Transverse colon (tissue), 4 donors: ENCODE measurements at regions not wholly inside any gene's neighbourhood (a gene's known extent, or its start where the extent isn't known, plus 50 kb on each side); places are given as distances from the start of the nearest gene placed in this dataset.

ENCODE experiments used
- DNase-seq: peaks from one replicate; pipeline ENCODE4 v3.0.0-alpha.2; 2019
- H3K27ac ChIP-seq, 4 donors: fragments of 200-600 bp; sonication (generic); 2 replicates each; pipeline ENCODE4 v1.5.1; 2016 to 2018; ENCODE audit warnings: inconsistent platforms in 4 of 4
- H3K27me3 ChIP-seq: fragments of 200-600 bp; sonication (generic); 2 replicates; pipeline ENCODE4 v1.5.1; 2017; ENCODE audit warnings: inconsistent platforms
- H3K36me3 ChIP-seq, 4 donors: fragments of 200-600 bp; sonication (generic); 2 replicates each; pipeline ENCODE4 v1.5.1; 2017 to 2019; ENCODE audit warnings: inconsistent platforms in 4 of 4
- H3K4me1 ChIP-seq, 4 donors: fragments of 200-600 bp; sonication (generic); 2 replicates each; pipeline ENCODE4 v1.5.1; 2017 to 2020; ENCODE audit warnings: inconsistent platforms in 4 of 4
- H3K4me3 ChIP-seq, 4 donors: fragments of 200-600 bp; sonication (generic); 1 replicate in 1 of 4; 2 replicates in 3 of 4; pipeline versions ENCODE4 v1.5.1 to v1.6.1; 2017 to 2019; ENCODE audit warnings: inconsistent platforms in 4 of 4
- H3K9me3 ChIP-seq, 2 donors: fragments of 200-600 bp; sonication (generic); 2 replicates each; pipeline ENCODE4 v1.5.1; 2017 to 2019; ENCODE audit warnings: inconsistent platforms in 2 of 2
- EP300 ChIP-seq: sonication (generic); formaldehyde crosslinking; IDR thresholded peaks from one replicate; pipeline ENCODE4 v1.6.1; 2017; ENCODE audit warnings: antibody characterized with exemption, low read depth
- POLR2A ChIP-seq: fragments of 450-650 bp; IDR thresholded peaks from one replicate; pipeline ENCODE4 v1.6.1; 2016; ENCODE audit warnings: antibody characterized with exemption, mild to moderate bottlenecking, moderate library complexity
- POLR2AphosphoS5 ChIP-seq, 3 donors: sonication (generic); formaldehyde crosslinking; IDR thresholded peaks; one replicate each; pipeline ENCODE4 v1.6.1; 2016; ENCODE audit warnings: antibody characterized with exemption in 3 of 3
- WGBS, 2 donors: methylation state at CpG; one replicate each; pipeline ENCODE4 v1.1.5; 2018; ENCODE audit warnings: low coverage in 1 of 2; 5-methylcytosine and 5-hydroxymethylcytosine counted together
- in situ Hi-C, 4 donors: fragments of 200-750 bp; cut with MboI; loops; one replicate each; pipeline versions ENCODE4 v1.15.0 to v1.15.1; 2017; ENCODE audit warnings: low sequenced_read_pairs in 3 of 4, low pct_ligation_motif_present in 1 of 4, low pct_unique_long_range_greater_than_20kb in 1 of 4
- intact Hi-C: fragments of 100-400 bp; cut with DNase I; formaldehyde crosslinking; loops from one replicate; pipeline ENCODE4 v1.15.1; 2023; ENCODE audit warnings: low total_unique reads
- TF ChIP-seq, protein P1 (sequence below), 5 experiments: fragments of 200-600 bp in 3 of 5; fragments of 450-650 bp in 2 of 5; sonication (generic) in 3 of 5; IDR thresholded peaks; 1 replicate in 2 of 5; 2 replicates in 3 of 5; pipeline ENCODE4 v1.5.1; 2016 to 2017; ENCODE audit warnings: antibody characterized with exemption in 5 of 5, inconsistent platforms in 3 of 5, mild to moderate bottlenecking in 2 of 5, moderate library complexity in 1 of 5

- Histone ChIP-seq H3K36me3 (no peaks in the 10 kb centered on the region), H3K9me3 (no peaks in the 10 kb centered on the region), H3K4me3 (no peak overlapping the region), H3K27me3 (no peaks in the 10 kb centered on the region), H3K27ac (peak overlapping the region in 3 of 4 donors; percentile 62 to 73 (median 67)), H3K4me1 (peaks cover 0 to 44% (median 14%) of the 10 kb centered on the region in 4 donors)
- WGBS, 2 donors = 81 to 82% methylated on average over 5 to 7 of the region's 7 CpGs
- intact Hi-C loops = no loop called here
- TF ChIP-seq EP300 = no peak
- no peak for TF ChIP-seq POLR2AphosphoS5 (IDR thresholded peaks at IDR 0.05)
- TF ChIP-seq, protein P1, sequence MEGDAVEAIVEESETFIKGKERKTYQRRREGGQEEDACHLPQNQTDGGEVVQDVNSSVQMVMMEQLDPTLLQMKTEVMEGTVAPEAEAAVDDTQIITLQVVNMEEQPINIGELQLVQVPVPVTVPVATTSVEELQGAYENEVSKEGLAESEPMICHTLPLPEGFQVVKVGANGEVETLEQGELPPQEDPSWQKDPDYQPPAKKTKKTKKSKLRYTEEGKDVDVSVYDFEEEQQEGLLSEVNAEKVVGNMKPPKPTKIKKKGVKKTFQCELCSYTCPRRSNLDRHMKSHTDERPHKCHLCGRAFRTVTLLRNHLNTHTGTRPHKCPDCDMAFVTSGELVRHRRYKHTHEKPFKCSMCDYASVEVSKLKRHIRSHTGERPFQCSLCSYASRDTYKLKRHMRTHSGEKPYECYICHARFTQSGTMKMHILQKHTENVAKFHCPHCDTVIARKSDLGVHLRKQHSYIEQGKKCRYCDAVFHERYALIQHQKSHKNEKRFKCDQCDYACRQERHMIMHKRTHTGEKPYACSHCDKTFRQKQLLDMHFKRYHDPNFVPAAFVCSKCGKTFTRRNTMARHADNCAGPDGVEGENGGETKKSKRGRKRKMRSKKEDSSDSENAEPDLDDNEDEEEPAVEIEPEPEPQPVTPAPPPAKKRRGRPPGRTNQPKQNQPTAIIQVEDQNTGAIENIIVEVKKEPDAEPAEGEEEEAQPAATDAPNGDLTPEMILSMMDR (IDR thresholded peaks at IDR 0.05) = no peak
- no peak for TF ChIP-seq POLR2A
- peak; percentile 33 for DNase-seq
- in situ Hi-C loops = no loop called here
These were observed 76.2 kb upstream of the KIF5B start for GRCh38 chr10:32132357-32132946.

DNA sequence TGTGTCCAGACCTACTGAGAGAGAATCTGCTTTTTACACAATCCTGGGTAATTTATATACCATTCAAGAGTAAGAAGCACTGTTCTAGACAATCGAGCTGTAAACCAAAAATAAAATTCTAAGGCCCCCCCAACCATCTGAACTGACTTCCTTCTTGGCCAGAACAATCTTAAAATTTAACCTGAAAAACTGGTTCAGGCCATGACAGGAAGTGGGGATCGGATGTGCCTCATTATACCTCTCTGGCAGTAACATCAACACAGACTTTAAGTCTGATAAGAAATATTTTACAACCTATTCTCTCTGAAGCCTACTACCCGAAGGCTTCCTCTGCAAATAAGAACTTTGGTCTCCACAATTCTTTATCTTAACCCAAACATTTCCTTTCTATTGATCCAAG, 75.2 kb upstream of the KIF5B start:
- no peak overlapping the region for H3K4me3 ChIP-seq
- no peaks in the 10 kb centered on the region for H3K36me3 ChIP-seq
- intact Hi-C loops = no loop called here
- no peaks in the 10 kb centered on the region for H3K27me3 ChIP-seq
- no peak for DNase-seq
- H3K4me1 ChIP-seq = peaks cover 0 to 34% (median 10%) of the 10 kb centered on the region in 4 donors
- TF ChIP-seq POLR2AphosphoS5 (IDR thresholded peaks at IDR 0.05) = peak in 1 of 3 donors; percentile 30
- TF ChIP-seq, protein P1 (IDR thresholded peaks at IDR 0.05) = no peak
- WGBS, 2 donors = 35 to 38% methylated on average over 3 of the region's 3 CpGs
- in situ Hi-C loops = no loop called here
- H3K27ac ChIP-seq = peak overlapping the region; percentile 62 to 73 (median 70)
- no peaks in the 10 kb centered on the region for H3K9me3 ChIP-seq

- H3K27me3 ChIP-seq = no peaks in the 10 kb centered on the region
- peak overlapping the region; percentile 62 to 73 (median 70) for H3K27ac ChIP-seq
- no peak for DNase-seq
- no peak overlapping the region for H3K4me3 ChIP-seq
- in situ Hi-C loops = no loop called here
- intact Hi-C loops = no loop called here
- 67 to 76% methylated on average over 2 of the region's 2 CpGs for WGBS, 2 donors
- H3K36me3 ChIP-seq = no peaks in the 10 kb centered on the region
- peaks cover 0 to 34% (median 10%) of the 10 kb centered on the region in 4 donors for H3K4me1 ChIP-seq
- TF ChIP-seq POLR2AphosphoS5 (IDR thresholded peaks at IDR 0.05) (no peak), EP300 (no peak), POLR2A (no peak)
- TF ChIP-seq, protein P1 (IDR thresholded peaks at IDR 0.05) = no peak
- H3K9me3 ChIP-seq = no peaks in the 10 kb centered on the region
These were observed 74.6 kb upstream of the KIF5B start for GRCh38 chr10:32130788-32131187.

DNA sequence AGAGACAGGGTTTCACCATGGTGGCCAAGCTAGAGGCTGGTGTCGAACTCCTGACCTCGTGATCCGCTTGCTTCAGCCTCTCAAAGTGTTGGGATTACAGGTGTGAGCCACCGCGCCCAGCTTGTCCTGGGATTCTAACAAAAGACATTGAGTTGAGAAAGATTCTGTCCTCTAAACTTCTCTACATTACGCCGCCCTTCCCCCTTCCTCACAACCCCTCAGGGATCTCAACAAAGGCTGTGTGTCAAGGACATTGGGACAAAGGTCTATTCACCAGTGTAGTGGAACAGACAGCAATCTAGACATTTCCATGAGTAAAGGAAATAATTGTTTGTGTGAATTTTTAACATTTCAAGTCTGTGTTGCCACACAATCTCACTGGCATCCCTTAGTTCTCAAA, 68.8 kb upstream of the KIF5B start:
- 87 to 96% methylated on average over 6 to 7 of the region's 7 CpGs for WGBS, 2 donors
- H3K36me3 ChIP-seq = no peaks in the 10 kb centered on the region
- no peak overlapping the region for H3K4me3 ChIP-seq
- peaks cover 0 to 14% (median 4%) of the 10 kb centered on the region in 4 donors for H3K4me1 ChIP-seq
- TF ChIP-seq POLR2AphosphoS5 (IDR thresholded peaks at IDR 0.05) (no peak), POLR2A (no peak), EP300 (no peak)
- TF ChIP-seq, protein P1 (IDR thresholded peaks at IDR 0.05) = no peak
- intact Hi-C loops (no loop called here), in situ Hi-C loops (no loop called here)
- no peak overlapping the region for H3K27ac ChIP-seq
- DNase-seq = no peak
- peaks cover 0 to 3% of the 10 kb centered on the region in 2 donors for H3K9me3 ChIP-seq
- H3K27me3 ChIP-seq = no peaks in the 10 kb centered on the region
